IPS-18c (cell line): ENCODE measurements at regions not wholly inside any gene's neighbourhood (a gene's known extent, or its start where the extent isn't known, plus 50 kb on each side); places are given as distances from the start of the nearest gene placed in this dataset.

Source experiments
- H3K4me3 ChIP-seq: 2 replicates; pipeline ENCODE4 v1.7.0; 2013; ENCODE audit warnings: low read depth, mild to moderate bottlenecking, low read length, moderate library complexity; ENCODE audit not compliant: insufficient read depth
- H3K9me3 ChIP-seq: one replicate; pipeline ENCODE4 v1.6.1; 2013; ENCODE audit warnings: mild to moderate bottlenecking, low read length, moderate library complexity; ENCODE audit not compliant: control insufficient read depth, insufficient read depth

- Histone ChIP-seq H3K9me3 (no peaks in the 10 kb centered on the region), H3K4me3 (no peak overlapping the region)
These were observed 416.1 kb downstream of the ZNF536 start for GRCh38 chr19:30788105-30788765.

GRCh38 chr19:30785458-30786137, 413.4 kb downstream of the ZNF536 start:
- Histone ChIP-seq H3K9me3 (no peaks in the 10 kb centered on the region), H3K4me3 (no peak overlapping the region)

- no peak overlapping the region for H3K4me3 ChIP-seq
- no peaks in the 10 kb centered on the region for H3K9me3 ChIP-seq
These were observed 412.8 kb downstream of the ZNF536 start for GRCh38 chr19:30784850-30785457.

- no peak overlapping the region for H3K4me3 ChIP-seq
- no peaks in the 10 kb centered on the region for H3K9me3 ChIP-seq
These were observed 411.8 kb downstream of the ZNF536 start for GRCh38 chr19:30783936-30784335.

- no peaks in the 10 kb centered on the region for H3K9me3 ChIP-seq
- H3K4me3 ChIP-seq: no peak overlapping the region
These were observed 411.0 kb downstream of the ZNF536 start for GRCh38 chr19:30783212-30783611.

GRCh38 chr19:30781519-30781918, 409.3 kb downstream of the ZNF536 start:
- Histone ChIP-seq H3K9me3 (no peaks in the 10 kb centered on the region), H3K4me3 (no peak overlapping the region)

GRCh38 chr19:30781047-30781446, 408.9 kb downstream of the ZNF536 start:
- no peak overlapping the region for H3K4me3 ChIP-seq
- no peaks in the 10 kb centered on the region for H3K9me3 ChIP-seq

GRCh38 chr19:30780456-30780855, 408.3 kb downstream of the ZNF536 start:
- H3K9me3 ChIP-seq: no peaks in the 10 kb centered on the region
- no peak overlapping the region for H3K4me3 ChIP-seq

- H3K9me3 ChIP-seq: no peaks in the 10 kb centered on the region
- no peak overlapping the region for H3K4me3 ChIP-seq
These were observed 407.8 kb downstream of the ZNF536 start for GRCh38 chr19:30780032-30780431.

GRCh38 chr19:30778961-30779715, 407.0 kb downstream of the ZNF536 start:
- H3K4me3 ChIP-seq: no peak overlapping the region
- H3K9me3 ChIP-seq: no peaks in the 10 kb centered on the region

- Histone ChIP-seq H3K9me3 (no peaks in the 10 kb centered on the region), H3K4me3 (no peak overlapping the region)
These were observed 405.9 kb downstream of the ZNF536 start for GRCh38 chr19:30778061-30778460.

- no peaks in the 10 kb centered on the region for H3K9me3 ChIP-seq
- H3K4me3 ChIP-seq: no peak overlapping the region
These were observed 403.8 kb downstream of the ZNF536 start for GRCh38 chr19:30775956-30776355.

- no peak overlapping the region for H3K4me3 ChIP-seq
- H3K9me3 ChIP-seq: no peaks in the 10 kb centered on the region
These were observed 402.1 kb downstream of the ZNF536 start for GRCh38 chr19:30774252-30774766.

GRCh38 chr19:30762651-30763050, 390.5 kb downstream of the ZNF536 start:
- no peak overlapping the region for H3K4me3 ChIP-seq
- no peaks in the 10 kb centered on the region for H3K9me3 ChIP-seq

GRCh38 chr19:30760014-30760413, 387.8 kb downstream of the ZNF536 start:
- no peak overlapping the region for H3K4me3 ChIP-seq
- H3K9me3 ChIP-seq: no peaks in the 10 kb centered on the region

- Histone ChIP-seq H3K9me3 (no peaks in the 10 kb centered on the region), H3K4me3 (no peak overlapping the region)
These were observed 385.8 kb downstream of the ZNF536 start for GRCh38 chr19:30757837-30758617.
